Germinal center (tissue), 1 donor: ENCODE measurements at regions not wholly inside any gene's neighbourhood (a gene's known extent, or its start where the extent isn't known, plus 50 kb on each side); places are given as distances from the start of the nearest gene placed in this dataset.

ENCODE experiments used
- DNase-seq: peaks from one replicate; pipeline ENCODE4 v3.0.0; 2012; ENCODE audit warnings: mixed read lengths, low spot score

DNA sequence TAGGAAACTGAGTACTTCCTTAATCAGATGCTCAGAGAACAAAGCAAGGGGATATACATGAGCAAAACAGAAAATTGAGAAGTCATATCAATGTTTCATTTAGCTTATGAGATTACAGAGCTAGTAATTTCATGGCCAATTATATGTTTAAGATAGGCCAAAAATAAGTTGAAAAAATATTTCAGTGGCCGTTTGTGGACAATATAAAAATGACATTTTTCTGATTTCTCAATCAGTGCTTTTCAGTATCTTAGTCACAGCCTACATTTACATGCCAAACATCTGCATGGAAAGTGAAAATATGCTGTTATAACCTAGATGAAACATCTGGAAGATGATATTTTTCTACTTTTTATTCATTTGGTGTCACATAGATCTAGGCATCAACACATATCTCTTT, 192.5 kb downstream of the HLX start:
- DNase-seq, result no peak

- no peak for DNase-seq
Observed at GRCh38 chr1:221072214-221072613, 193.0 kb downstream of the HLX start.

DNA sequence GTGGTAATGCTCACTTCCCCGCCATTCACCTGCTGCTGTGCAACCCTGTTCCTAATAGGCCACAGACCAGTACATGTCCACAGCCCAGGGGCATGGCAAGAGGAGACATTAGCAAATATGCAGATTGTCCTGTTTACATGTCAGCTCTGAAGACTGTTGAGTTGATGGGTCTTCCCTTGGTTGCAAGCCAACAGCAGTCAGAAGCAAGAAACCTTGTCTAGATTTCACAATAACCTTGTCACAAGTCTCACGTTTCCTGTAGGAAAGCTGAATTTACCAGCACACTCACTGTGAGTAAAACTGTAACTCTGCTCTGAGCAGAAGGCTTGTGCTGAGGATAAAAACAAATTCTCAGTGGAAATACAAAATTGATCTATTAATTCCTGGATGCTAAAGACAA, 195.1 kb downstream of the HLX start:
- DNase-seq, result no peak

- no peak for DNase-seq
Observed at GRCh38 chr1:221075911-221076310, 196.7 kb downstream of the HLX start.

- DNase-seq, result no peak
Observed at GRCh38 chr1:221076391-221076811, 197.2 kb downstream of the HLX start.

- no peak for DNase-seq
Observed at GRCh38 chr1:221078260-221078965, 199.2 kb downstream of the HLX start.

GRCh38 chr1:221083902-221084301, 204.7 kb downstream of the HLX start:
- DNase-seq, result no peak

- no peak for DNase-seq
Observed at GRCh38 chr1:221084681-221085080, 205.4 kb downstream of the HLX start.

- no peak for DNase-seq
Observed at GRCh38 chr1:221085701-221086375, 206.6 kb downstream of the HLX start.

DNA sequence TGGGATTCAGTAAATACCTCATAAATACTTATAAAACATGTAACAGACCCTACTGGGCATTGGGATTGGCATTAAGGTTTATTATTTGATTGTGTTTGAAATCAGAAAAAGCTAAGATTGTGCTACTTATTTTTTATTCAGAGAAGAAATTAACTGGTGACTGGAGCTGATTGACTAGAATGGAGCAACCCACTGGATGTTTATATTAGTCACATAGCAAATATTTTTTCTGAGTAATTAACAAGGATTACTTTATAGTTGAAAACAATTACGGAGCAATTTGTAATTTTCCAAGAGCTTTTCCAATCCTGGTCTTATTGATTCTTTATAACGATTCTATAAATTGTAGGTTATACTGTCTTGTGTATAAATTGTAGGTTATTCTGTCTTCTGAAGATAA, 208.7 kb downstream of the HLX start:
- no peak for DNase-seq

GRCh38 chr1:221089273-221089672, 210.0 kb downstream of the HLX start:
- no peak for DNase-seq

- DNase-seq, result no peak
Observed at GRCh38 chr1:221089803-221090202, 210.6 kb downstream of the HLX start.

GRCh38 chr1:221093903-221094791, 214.9 kb downstream of the HLX start:
- DNase-seq, result no peak

- no peak for DNase-seq
Observed at GRCh38 chr1:221097479-221098281, 218.4 kb downstream of the HLX start.

- no peak for DNase-seq
Observed at GRCh38 chr1:221098471-221099405, 219.5 kb downstream of the HLX start.

GRCh38 chr1:221099747-221100595, 220.7 kb downstream of the HLX start:
- DNase-seq, result no peak

GRCh38 chr1:221100611-221101010, 221.4 kb downstream of the HLX start:
- DNase-seq, result no peak

GRCh38 chr1:221101807-221102605, 222.8 kb downstream of the HLX start:
- no peak for DNase-seq

DNA sequence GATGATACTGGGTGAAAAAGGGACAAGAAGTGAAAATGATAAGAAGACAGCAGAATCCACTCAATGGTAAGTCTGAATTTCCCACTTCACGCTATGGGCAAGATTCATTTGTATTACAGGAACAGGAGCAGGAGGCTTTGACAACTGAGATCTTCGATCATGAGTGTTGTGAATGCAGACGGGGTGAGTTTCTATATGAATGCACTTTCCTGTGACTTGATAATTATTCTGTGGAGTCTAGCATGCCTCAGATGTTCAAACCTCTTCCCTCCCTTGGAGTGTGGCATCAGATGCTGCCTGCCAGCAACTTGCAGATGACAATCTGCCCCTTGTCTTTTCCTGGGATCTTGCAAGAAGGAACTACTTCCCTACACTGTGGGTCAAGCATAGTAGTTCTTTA, 225.4 kb downstream of the HLX start:
- DNase-seq, result no peak
